Hepatocyte (in vitro differentiated cells): ENCODE measurements at regions not wholly inside any gene's neighbourhood (a gene's known extent, or its start where the extent isn't known, plus 50 kb on each side); places are given as distances from the start of the nearest gene placed in this dataset.

ENCODE experiments used
- DNase-seq: peaks from one replicate; pipeline ENCODE4 v3.0.0-alpha.2; 2016; ENCODE audit warnings: low spot score
- H2AFZ ChIP-seq: fragments of 200-600 bp; sonication (generic); 2 replicates; pipeline ENCODE4 v1.6.0; 2016; ENCODE audit warnings: antibody characterized with exemption, mild to moderate bottlenecking
- H3K27ac ChIP-seq: fragments of 200-600 bp; sonication (generic); 2 replicates; pipeline ENCODE4 v1.5.1; 2016; ENCODE audit warnings: mild to moderate bottlenecking
- H3K27me3 ChIP-seq: fragments of 200-600 bp; sonication (generic); 2 replicates; pipeline ENCODE4 v1.6.1; 2016
- H3K36me3 ChIP-seq: fragments of 200-600 bp; sonication (generic); replicated peaks from 2 replicates; pipeline ENCODE4 v1.5.1; 2016; ENCODE audit warnings: low read depth; ENCODE audit not compliant: insufficient read depth
- H3K4me1 ChIP-seq: fragments of 200-600 bp; sonication (generic); 2 replicates; pipeline ENCODE4 v1.5.1; 2016; ENCODE audit warnings: mild to moderate bottlenecking, moderate library complexity; ENCODE audit not compliant: insufficient read depth
- H3K4me2 ChIP-seq: fragments of 200-600 bp; sonication (generic); 2 replicates; pipeline ENCODE4 v1.6.0; 2016
- H3K4me3 ChIP-seq: fragments of 200-600 bp; sonication (generic); 2 replicates; pipeline ENCODE4 v1.5.1; 2016; ENCODE audit warnings: mild to moderate bottlenecking
- H3K79me2 ChIP-seq: fragments of 200-600 bp; sonication (generic); 2 replicates; pipeline ENCODE4 v1.6.0; 2017; ENCODE audit warnings: mild to moderate bottlenecking
- H3K9me2 ChIP-seq: fragments of 200-600 bp; sonication (generic); replicated peaks from 2 replicates; pipeline ENCODE4 v1.6.0; 2017; ENCODE audit warnings: mild to moderate bottlenecking; ENCODE audit not compliant: insufficient read depth
- H3K9me3 ChIP-seq: fragments of 200-600 bp; sonication (generic); 2 replicates; pipeline ENCODE4 v1.5.1; 2016; ENCODE audit warnings: low read depth, mild to moderate bottlenecking
- H4K20me1 ChIP-seq: fragments of 200-600 bp; sonication (generic); 2 replicates; pipeline ENCODE4 v1.6.0; 2016; ENCODE audit warnings: mild to moderate bottlenecking; ENCODE audit not compliant: insufficient read depth, poor library complexity, severe bottlenecking
- CTCF ChIP-seq: fragments of 200-600 bp; sonication (generic); IDR thresholded peaks from 2 replicates; pipeline ENCODE4 v1.5.1; 2016; ENCODE audit warnings: antibody characterized with exemption, mild to moderate bottlenecking; ENCODE audit not compliant: poor library complexity
- EZH2 ChIP-seq: fragments of 200-600 bp; sonication (generic); IDR thresholded peaks from 2 replicates; pipeline ENCODE4 v1.6.1; 2016; ENCODE audit warnings: antibody characterized with exemption, mild to moderate bottlenecking, borderline replicate concordance
- EZH2phosphoT487 ChIP-seq: fragments of 200-600 bp; sonication (generic); IDR thresholded peaks from one replicate; pipeline ENCODE4 v1.6.1; 2018; ENCODE audit warnings: antibody characterized with exemption, mild to moderate bottlenecking, low read depth, moderate library complexity; ENCODE audit not compliant: unreplicated experiment, severe bottlenecking
- WGBS: methylation state at CpG from one replicate; pipeline ENCODE4 v1.1.6; 2016; ENCODE audit warnings: low lambda C conversion rate; ENCODE audit errors: missing lambda C conversion rate; 5-methylcytosine and 5-hydroxymethylcytosine counted together

GRCh38 chr1:170231662-170232061 lies 85.9 kb downstream of the NTMT2 start:
- H3K4me1 ChIP-seq, result no peaks in the 10 kb centered on the region
- DNase-seq, result no peak
- WGBS, result 59% methylated on average over 1 of the region's 1 CpG

GRCh38 chr1:170238704-170239391 lies 93.1 kb downstream of the NTMT2 start:
- Histone ChIP-seq H3K9me3 (no peaks in the 10 kb centered on the region), H3K27me3 (no peaks in the 10 kb centered on the region), H3K36me3 (no peaks in the 10 kb centered on the region), H3K4me1 (no peaks in the 10 kb centered on the region), H3K79me2 (no peaks in the 10 kb centered on the region), H3K9me2 (no peaks in the 10 kb centered on the region), H2AFZ (no peak overlapping the region), H3K27ac (no peak overlapping the region), H3K4me2 (no peak overlapping the region), H3K4me3 (no peak overlapping the region), H4K20me1 (no peaks in the 10 kb centered on the region)
- TF ChIP-seq EZH2phosphoT487 (no peak), CTCF (no peak)
- DNase-seq, result no peak
- WGBS, result 75% methylated on average over 7 of the region's 7 CpGs

More at GRCh38 chr1:170231662-170232061, 85.9 kb downstream of the NTMT2 start:
- Histone ChIP-seq H3K36me3 (no peaks in the 10 kb centered on the region), H3K9me2 (no peaks in the 10 kb centered on the region), H2AFZ (no peak overlapping the region), H3K27ac (no peak overlapping the region), H3K9me3 (no peaks in the 10 kb centered on the region), H4K20me1 (no peaks in the 10 kb centered on the region), H3K27me3 (no peaks in the 10 kb centered on the region), H3K4me2 (no peak overlapping the region), H3K79me2 (no peaks in the 10 kb centered on the region), H3K4me3 (no peak overlapping the region)
- no peak for TF ChIP-seq EZH2
- TF ChIP-seq EZH2phosphoT487, result no peak
- no peak for TF ChIP-seq CTCF

- Histone ChIP-seq H3K9me2 (no peaks in the 10 kb centered on the region), H3K27me3 (no peaks in the 10 kb centered on the region), H3K27ac (no peak overlapping the region), H3K4me3 (no peak overlapping the region), H3K4me1 (no peaks in the 10 kb centered on the region), H4K20me1 (no peaks in the 10 kb centered on the region), H3K9me3 (no peaks in the 10 kb centered on the region), H2AFZ (no peak overlapping the region), H3K36me3 (no peaks in the 10 kb centered on the region), H3K79me2 (no peaks in the 10 kb centered on the region), H3K4me2 (no peak overlapping the region)
- TF ChIP-seq CTCF (no peak), EZH2phosphoT487 (no peak), EZH2 (no peak)
- WGBS, result 62% methylated on average over 3 of the region's 3 CpGs
- no peak for DNase-seq
These were observed 93.7 kb downstream of the NTMT2 start for GRCh38 chr1:170239445-170239844.

- no peaks in the 10 kb centered on the region for H3K79me2 ChIP-seq
- no peaks in the 10 kb centered on the region for H4K20me1 ChIP-seq
- H3K27ac ChIP-seq, result no peak overlapping the region
- H3K9me2 ChIP-seq, result no peaks in the 10 kb centered on the region
- no peak overlapping the region for H2AFZ ChIP-seq
- H3K4me1 ChIP-seq, result no peaks in the 10 kb centered on the region
- H3K4me2 ChIP-seq, result no peak overlapping the region
- TF ChIP-seq EZH2phosphoT487, result no peak
- TF ChIP-seq CTCF, result no peak
- no peak for TF ChIP-seq EZH2
- no peaks in the 10 kb centered on the region for H3K9me3 ChIP-seq
- no peak overlapping the region for H3K4me3 ChIP-seq
- H3K27me3 ChIP-seq, result no peaks in the 10 kb centered on the region
- no peaks in the 10 kb centered on the region for H3K36me3 ChIP-seq
- no peak for DNase-seq
- 82% methylated on average over 2 of the region's 2 CpGs for WGBS
These were observed 94.7 kb downstream of the NTMT2 start for GRCh38 chr1:170240409-170240808.
